ENCODE measurements at regions not wholly inside any gene's neighbourhood (a gene's known extent, or its start where the extent isn't known, plus 50 kb on each side); places are given as distances from the start of the nearest gene placed in this dataset.

DNA sequence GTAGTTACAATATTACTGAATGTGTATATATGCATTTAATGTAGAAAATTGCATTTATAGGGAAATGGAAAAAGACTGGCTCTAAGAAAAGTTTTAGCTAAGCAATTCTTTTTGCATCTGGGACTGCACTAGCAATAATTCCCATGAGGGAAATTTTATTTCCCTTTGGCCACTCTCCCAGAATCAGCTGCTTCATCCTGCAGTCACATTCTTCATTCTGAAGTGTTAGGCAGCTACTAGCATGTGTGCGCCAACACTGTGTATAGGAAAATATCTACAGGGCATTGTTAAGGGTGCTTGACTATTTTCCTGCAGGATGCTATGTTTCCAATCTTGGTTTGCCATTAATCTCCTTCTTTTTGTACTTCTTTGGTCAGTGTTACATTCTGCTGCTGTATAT is 312.8 kb upstream of the PCDH20 start:
- Histone ChIP-seq H3K36me3 (ENCODE audit: control insufficient read depth, insufficient read depth, low read length) (no peaks in the 10 kb centered on the region), H3K27me3 (replicated peaks; ENCODE audit: control insufficient read depth, insufficient read depth, low read length) (no peaks in the 10 kb centered on the region), H3K4me3 (replicated peaks; ENCODE audit: low read depth, low read length) (no peak overlapping the region)
- TF ChIP-seq, protein P1, sequence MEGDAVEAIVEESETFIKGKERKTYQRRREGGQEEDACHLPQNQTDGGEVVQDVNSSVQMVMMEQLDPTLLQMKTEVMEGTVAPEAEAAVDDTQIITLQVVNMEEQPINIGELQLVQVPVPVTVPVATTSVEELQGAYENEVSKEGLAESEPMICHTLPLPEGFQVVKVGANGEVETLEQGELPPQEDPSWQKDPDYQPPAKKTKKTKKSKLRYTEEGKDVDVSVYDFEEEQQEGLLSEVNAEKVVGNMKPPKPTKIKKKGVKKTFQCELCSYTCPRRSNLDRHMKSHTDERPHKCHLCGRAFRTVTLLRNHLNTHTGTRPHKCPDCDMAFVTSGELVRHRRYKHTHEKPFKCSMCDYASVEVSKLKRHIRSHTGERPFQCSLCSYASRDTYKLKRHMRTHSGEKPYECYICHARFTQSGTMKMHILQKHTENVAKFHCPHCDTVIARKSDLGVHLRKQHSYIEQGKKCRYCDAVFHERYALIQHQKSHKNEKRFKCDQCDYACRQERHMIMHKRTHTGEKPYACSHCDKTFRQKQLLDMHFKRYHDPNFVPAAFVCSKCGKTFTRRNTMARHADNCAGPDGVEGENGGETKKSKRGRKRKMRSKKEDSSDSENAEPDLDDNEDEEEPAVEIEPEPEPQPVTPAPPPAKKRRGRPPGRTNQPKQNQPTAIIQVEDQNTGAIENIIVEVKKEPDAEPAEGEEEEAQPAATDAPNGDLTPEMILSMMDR (IDR thresholded peaks at IDR 0.05; ENCODE audit: insufficient read depth, low read length, poor library complexity, severe bottlenecking) = no peak
- DNase-seq (ENCODE audit: extremely low read depth, insufficient read length) = no peak

DNA sequence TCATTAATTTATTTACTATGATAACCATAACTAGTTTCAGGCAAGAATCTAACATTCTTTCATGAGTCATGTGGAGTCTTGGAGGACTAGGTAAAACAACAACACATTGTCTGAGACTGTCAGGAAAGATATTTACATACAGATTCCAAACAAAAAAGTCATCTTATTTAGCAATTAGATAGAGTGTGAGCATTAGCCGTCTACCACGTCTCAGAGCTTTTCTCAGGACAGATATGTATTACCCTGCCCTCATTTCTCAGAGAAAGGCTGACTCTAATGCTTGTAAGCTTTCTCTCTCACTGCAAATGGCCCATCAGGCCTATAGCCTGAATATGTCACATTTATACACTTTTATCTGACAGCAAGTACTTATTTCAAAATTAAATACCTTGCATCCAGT is 312.1 kb upstream of the PCDH20 start:
- no peak for DNase-seq (ENCODE audit: extremely low read depth, insufficient read length)
- TF ChIP-seq, protein P1 (IDR thresholded peaks at IDR 0.05; ENCODE audit: insufficient read depth, low read length, poor library complexity, severe bottlenecking) = no peak
- H3K36me3 ChIP-seq (ENCODE audit: control insufficient read depth, insufficient read depth, low read length) = no peaks in the 10 kb centered on the region
- H3K4me3 ChIP-seq (replicated peaks; ENCODE audit: low read depth, low read length) = no peak overlapping the region
- no peaks in the 10 kb centered on the region for H3K27me3 ChIP-seq (replicated peaks; ENCODE audit: control insufficient read depth, insufficient read depth, low read length)

DNA sequence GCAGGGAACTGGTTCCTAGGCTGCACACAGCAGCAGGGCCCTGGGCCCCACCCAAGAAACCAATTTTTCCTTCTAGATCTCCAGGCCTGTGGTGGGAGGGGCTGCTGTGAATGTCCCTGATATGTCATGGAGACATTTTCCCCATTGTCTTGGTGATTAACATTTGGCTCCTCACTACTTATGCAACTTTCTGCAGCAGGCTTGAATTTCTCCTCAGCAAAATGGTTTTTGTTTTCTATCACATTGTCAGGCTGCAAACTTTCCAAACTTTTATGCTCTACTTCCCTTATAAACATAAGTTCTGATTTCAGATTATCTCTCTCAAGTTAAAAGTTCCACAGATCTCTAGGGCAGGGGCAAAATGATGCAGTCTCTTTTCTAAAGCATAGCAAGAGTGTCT is 310.2 kb upstream of the PCDH20 start:
- TF ChIP-seq, protein P1 (IDR thresholded peaks at IDR 0.05; ENCODE audit: insufficient read depth, low read length, poor library complexity, severe bottlenecking) = no peak
- Histone ChIP-seq H3K27me3 (replicated peaks; ENCODE audit: control insufficient read depth, insufficient read depth, low read length) (no peaks in the 10 kb centered on the region), H3K36me3 (ENCODE audit: control insufficient read depth, insufficient read depth, low read length) (no peaks in the 10 kb centered on the region), H3K4me3 (replicated peaks; ENCODE audit: low read depth, low read length) (no peak overlapping the region)
- DNase-seq (ENCODE audit: extremely low read depth, insufficient read length) = no peak

DNA sequence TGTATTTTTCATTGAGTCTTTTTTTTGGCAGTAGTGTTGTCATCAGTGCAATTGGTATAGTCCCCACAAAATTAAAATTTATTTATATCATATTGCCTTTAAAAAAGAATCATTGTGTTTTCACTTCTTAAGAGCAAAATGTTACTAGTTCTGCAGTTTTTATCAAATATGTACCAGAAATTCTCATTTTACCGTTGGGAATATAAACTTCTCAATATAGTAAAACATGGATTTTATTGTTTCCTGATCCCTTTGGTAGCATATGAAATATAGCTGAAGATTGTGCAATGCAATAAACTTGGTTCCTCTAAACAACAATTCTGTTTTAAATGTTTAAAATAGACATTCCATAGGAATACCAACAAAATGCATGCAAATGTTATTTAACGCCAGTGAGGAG is 306.5 kb upstream of the PCDH20 start:
- DNase-seq (ENCODE audit: extremely low read depth, insufficient read length) = no peak
- no peaks in the 10 kb centered on the region for H3K27me3 ChIP-seq (replicated peaks; ENCODE audit: control insufficient read depth, insufficient read depth, low read length)
- H3K36me3 ChIP-seq (ENCODE audit: control insufficient read depth, insufficient read depth, low read length) = no peaks in the 10 kb centered on the region
- no peak overlapping the region for H3K4me3 ChIP-seq (replicated peaks; ENCODE audit: low read depth, low read length)
- TF ChIP-seq, protein P1 (IDR thresholded peaks at IDR 0.05; ENCODE audit: insufficient read depth, low read length, poor library complexity, severe bottlenecking) = no peak

DNA sequence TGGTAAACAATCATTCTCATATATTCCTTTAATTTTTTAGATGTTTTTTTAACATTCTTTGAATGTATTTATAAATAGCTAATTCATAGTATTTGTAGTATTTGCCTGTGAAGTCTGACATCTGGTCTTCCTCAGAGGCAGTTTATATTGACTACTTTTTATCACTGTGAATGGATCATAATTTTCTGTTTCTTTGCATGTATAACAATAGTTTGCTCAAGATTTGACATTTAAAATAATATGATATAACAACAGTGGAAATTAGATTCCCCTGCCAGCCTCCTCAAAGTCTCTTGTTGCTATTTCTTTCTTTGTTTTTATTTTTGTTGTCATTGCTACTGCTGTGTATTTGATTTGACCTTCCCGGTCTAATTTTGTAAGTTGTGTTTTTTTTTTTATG is 297.0 kb upstream of the PCDH20 start:
- Histone ChIP-seq H3K4me3 (replicated peaks; ENCODE audit: low read depth, low read length) (no peak overlapping the region), H3K36me3 (ENCODE audit: control insufficient read depth, insufficient read depth, low read length) (no peaks in the 10 kb centered on the region), H3K27me3 (replicated peaks; ENCODE audit: control insufficient read depth, insufficient read depth, low read length) (no peaks in the 10 kb centered on the region)
- TF ChIP-seq, protein P1 (IDR thresholded peaks at IDR 0.05; ENCODE audit: insufficient read depth, low read length, poor library complexity, severe bottlenecking) = no peak
- no peak for DNase-seq (ENCODE audit: extremely low read depth, insufficient read length)

DNA sequence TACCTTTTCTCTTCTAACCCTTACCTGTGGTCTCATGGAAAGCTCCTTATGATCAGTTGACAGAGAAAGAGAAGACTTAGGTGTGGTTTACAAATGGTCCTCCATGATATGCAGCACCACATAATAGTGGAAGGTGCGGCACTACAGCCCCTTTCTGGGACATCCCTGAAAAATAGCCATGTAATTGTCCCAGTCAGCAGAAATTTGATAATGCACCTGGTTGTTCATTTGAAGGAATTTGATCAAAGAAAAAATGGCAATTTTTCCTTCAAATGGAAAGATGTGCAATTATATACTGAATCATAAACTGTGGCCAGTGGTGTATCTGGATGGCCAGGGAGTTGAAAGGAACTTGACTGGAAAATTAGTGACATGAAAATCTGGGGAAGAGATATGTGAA is 293.6 kb upstream of the PCDH20 start:
- TF ChIP-seq, protein P1 (IDR thresholded peaks at IDR 0.05; ENCODE audit: insufficient read depth, low read length, poor library complexity, severe bottlenecking) = no peak
- H3K4me3 ChIP-seq (replicated peaks; ENCODE audit: low read depth, low read length) = no peak overlapping the region
- H3K36me3 ChIP-seq (ENCODE audit: control insufficient read depth, insufficient read depth, low read length) = no peaks in the 10 kb centered on the region
- H3K27me3 ChIP-seq (replicated peaks; ENCODE audit: control insufficient read depth, insufficient read depth, low read length) = no peaks in the 10 kb centered on the region
- DNase-seq (ENCODE audit: extremely low read depth, insufficient read length) = no peak
